Endodermal cell (in vitro differentiated cells): ENCODE measurements at regions not wholly inside any gene's neighbourhood (a gene's known extent, or its start where the extent isn't known, plus 50 kb on each side); places are given as distances from the start of the nearest gene placed in this dataset.

Experiments used
- DNase-seq: peaks from one replicate; pipeline ENCODE4 v3.0.0-alpha.2; 2017
- H3K27ac ChIP-seq: 2 replicates; pipeline ENCODE4 v1.5.1; 2013; ENCODE audit warnings: mild to moderate bottlenecking, low read depth, low read length, moderate library complexity
- H3K27me3 ChIP-seq: 2 replicates; pipeline ENCODE4 v1.6.1; 2013; ENCODE audit warnings: mild to moderate bottlenecking, low read length, moderate library complexity; ENCODE audit not compliant: insufficient read depth, control insufficient read depth, poor library complexity, severe bottlenecking
- H3K36me3 ChIP-seq: 2 replicates; pipeline ENCODE4 v1.7.0; 2013; ENCODE audit warnings: mild to moderate bottlenecking, low read length, moderate library complexity; ENCODE audit not compliant: control insufficient read depth, insufficient read depth
- H3K4me1 ChIP-seq: one replicate; pipeline ENCODE4 v1.7.0; 2013; ENCODE audit warnings: low read length; ENCODE audit not compliant: control insufficient read depth, insufficient read depth
- H3K4me3 ChIP-seq: 2 replicates; pipeline ENCODE4 v1.5.1; 2013; ENCODE audit warnings: mild to moderate bottlenecking, low read length, moderate library complexity
- H3K9ac ChIP-seq: 2 replicates; pipeline ENCODE4 v1.6.1; 2013; ENCODE audit warnings: mild to moderate bottlenecking, low read length, moderate library complexity; ENCODE audit not compliant: poor library complexity, severe bottlenecking; ENCODE audit errors: extremely low read depth
- H3K9me3 ChIP-seq: 2 replicates; pipeline ENCODE4 v1.6.1; 2013; ENCODE audit warnings: mild to moderate bottlenecking, low read length, moderate library complexity; ENCODE audit not compliant: control insufficient read depth
- H3K27ac Mint-ChIP-seq: 2 replicates; pipeline ENCODE4 v1.8.0; 2020; ENCODE audit warnings: mixed read lengths
- H3K27me3 Mint-ChIP-seq: 2 replicates; pipeline ENCODE4 v1.8.0; 2021; ENCODE audit warnings: mild to moderate bottlenecking, mixed read lengths; ENCODE audit not compliant: insufficient read depth
- H3K36me3 Mint-ChIP-seq: 2 replicates; pipeline ENCODE4 v1.8.0; 2020; ENCODE audit warnings: low read depth, mixed read lengths
- H3K4me1 Mint-ChIP-seq: 2 replicates; pipeline ENCODE4 v1.8.0; 2020; ENCODE audit warnings: mixed read lengths
- H3K4me3 Mint-ChIP-seq: 2 replicates; pipeline ENCODE4 v1.8.0; 2020; ENCODE audit warnings: mild to moderate bottlenecking, moderate library complexity, mixed read lengths
- H3K9me3 Mint-ChIP-seq: 2 replicates; pipeline ENCODE4 v1.8.0; 2020; ENCODE audit warnings: mild to moderate bottlenecking, mixed read lengths
- CTCF ChIP-seq: fragments of 200-600 bp; sonication (generic); conservative IDR thresholded peaks from 2 replicates; pipeline ENCODE4 v1.5.0; 2021; ENCODE audit warnings: antibody characterized with exemption, mild to moderate bottlenecking
- WGBS, 2 experiments: methylation state at CpG; one replicate each; pipeline versions ENCODE4 v1.1.5 to v1.1.7; 2013; ENCODE audit warnings: missing lambda C conversion rate in 2 of 2, mixed read lengths in 1 of 2; ENCODE audit not compliant: insufficient coverage in 1 of 2, insufficient read length in 1 of 2; 5-methylcytosine and 5-hydroxymethylcytosine counted together

GRCh38 chrX:44735498-44735897 lies 108.3 kb upstream of the DUSP21 start:
- Mint-ChIP-seq H3K4me1 (no peaks in the 10 kb centered on the region), H3K36me3 (no peaks in the 10 kb centered on the region), H3K27ac (no peak overlapping the region), H3K27me3 (no peaks in the 10 kb centered on the region), H3K9me3 (peaks cover 51% of the 10 kb centered on the region), H3K4me3 (no peak overlapping the region)
- no peak for DNase-seq
- no peak for TF ChIP-seq CTCF
- no peaks in the 10 kb centered on the region for H3K36me3 ChIP-seq
- no peak overlapping the region for H3K9ac ChIP-seq
- H3K27me3 ChIP-seq = no peaks in the 10 kb centered on the region
- 83 to 89% methylated on average over 1 of the region's 2 CpGs for WGBS, 2 experiments
- no peaks in the 10 kb centered on the region for H3K9me3 ChIP-seq
- no peak overlapping the region for H3K27ac ChIP-seq
- H3K4me1 ChIP-seq = no peaks in the 10 kb centered on the region
- H3K4me3 ChIP-seq = no peak overlapping the region

GRCh38 chrX:44733931-44734330 lies 109.9 kb upstream of the DUSP21 start:
- H3K4me1 Mint-ChIP-seq = no peaks in the 10 kb centered on the region
- DNase-seq = no peak
- H3K4me1 ChIP-seq = no peaks in the 10 kb centered on the region
- H3K9ac ChIP-seq = no peak overlapping the region
- H3K9me3 Mint-ChIP-seq = peaks cover 52% of the 10 kb centered on the region
- H3K27ac ChIP-seq = no peak overlapping the region
- H3K27ac Mint-ChIP-seq = no peak overlapping the region
- no peaks in the 10 kb centered on the region for H3K36me3 ChIP-seq
- no peaks in the 10 kb centered on the region for H3K27me3 Mint-ChIP-seq
- H3K9me3 ChIP-seq = no peaks in the 10 kb centered on the region
- no peak overlapping the region for H3K4me3 Mint-ChIP-seq
- no peaks in the 10 kb centered on the region for H3K27me3 ChIP-seq
- H3K4me3 ChIP-seq = no peak overlapping the region
- TF ChIP-seq CTCF = no peak
- H3K36me3 Mint-ChIP-seq = no peaks in the 10 kb centered on the region

- H3K27me3 Mint-ChIP-seq = no peaks in the 10 kb centered on the region
- Histone ChIP-seq H3K9me3 (no peaks in the 10 kb centered on the region), H3K4me3 (no peak overlapping the region), H3K27me3 (no peaks in the 10 kb centered on the region), H3K36me3 (no peaks in the 10 kb centered on the region), H3K4me1 (no peaks in the 10 kb centered on the region), H3K27ac (no peak overlapping the region), H3K9ac (no peak overlapping the region)
- H3K27ac Mint-ChIP-seq = no peak overlapping the region
- DNase-seq = no peak
- H3K36me3 Mint-ChIP-seq = no peaks in the 10 kb centered on the region
- no peaks in the 10 kb centered on the region for H3K4me1 Mint-ChIP-seq
- H3K4me3 Mint-ChIP-seq = no peak overlapping the region
- no peak for TF ChIP-seq CTCF
- H3K9me3 Mint-ChIP-seq = peaks cover 54% of the 10 kb centered on the region
- WGBS, 2 experiments = 86% methylated on average over 1 of the region's 2 CpGs; no CpG with 5 or more reads in 1 of the 2 experiments
These were observed 112.7 kb upstream of the DUSP21 start for GRCh38 chrX:44731160-44731559.
